H9 (cell line): ENCODE measurements at regions not wholly inside any gene's neighbourhood (a gene's known extent, or its start where the extent isn't known, plus 50 kb on each side); places are given as distances from the start of the nearest gene placed in this dataset.

Source experiments
- DNase-seq: peaks from one replicate; pipeline ENCODE4 v3.0.0-alpha.2; 2017
- H2AFZ ChIP-seq: one replicate; pipeline ENCODE4 v1.6.1; 2013; ENCODE audit warnings: mild to moderate bottlenecking, low read length, control low read depth, moderate library complexity
- H2AK5ac ChIP-seq: 2 replicates; pipeline ENCODE4 v1.6.1; 2013; ENCODE audit warnings: low read length, control low read depth, mixed read lengths; ENCODE audit not compliant: insufficient read length
- H2BK120ac ChIP-seq: one replicate; pipeline ENCODE4 v1.6.1; 2013; ENCODE audit warnings: low read depth, mild to moderate bottlenecking, low read length, control low read depth, inconsistent platforms; ENCODE audit not compliant: poor library complexity, severe bottlenecking
- H2BK12ac ChIP-seq: 2 replicates; pipeline ENCODE4 v1.6.1; 2013; ENCODE audit warnings: low read length, control low read depth, mixed read lengths, low read depth; ENCODE audit not compliant: insufficient read length
- H2BK15ac ChIP-seq: 2 replicates; pipeline ENCODE4 v1.6.1; 2013; ENCODE audit warnings: low read depth, low read length, control low read depth
- H2BK20ac ChIP-seq: one replicate; pipeline ENCODE4 v1.6.1; 2013; ENCODE audit warnings: low read depth, mild to moderate bottlenecking, low read length, control low read depth, inconsistent platforms; ENCODE audit not compliant: poor library complexity, severe bottlenecking
- H2BK5ac ChIP-seq: 2 replicates; pipeline ENCODE4 v1.6.1; 2013; ENCODE audit warnings: low read length, control low read depth, mixed read lengths; ENCODE audit not compliant: insufficient read length
- H3K14ac ChIP-seq: 2 replicates; pipeline ENCODE4 v1.6.1; 2013; ENCODE audit warnings: low read length, control low read depth; ENCODE audit not compliant: insufficient read depth
- H3K18ac ChIP-seq: 2 replicates; pipeline ENCODE4 v1.6.1; 2013; ENCODE audit warnings: low read depth, mild to moderate bottlenecking, mixed read lengths, low read length, control low read depth; ENCODE audit not compliant: insufficient read length
- H3K23ac ChIP-seq: 2 replicates; pipeline ENCODE4 v1.6.1; 2013; ENCODE audit warnings: low read length, control low read depth, mixed read lengths, low read depth; ENCODE audit not compliant: insufficient read length
- H3K23me2 ChIP-seq: 2 replicates; pipeline ENCODE4 v1.6.1; 2013; ENCODE audit warnings: low read depth, mild to moderate bottlenecking, mixed read lengths, low read length, control low read depth; ENCODE audit not compliant: insufficient read length, poor library complexity, severe bottlenecking
- H3K27ac ChIP-seq: 2 replicates; pipeline ENCODE4 v1.5.1; 2013; ENCODE audit warnings: low read length, control low read depth, mixed read lengths, low read depth; ENCODE audit not compliant: insufficient read length
- H3K27me3 ChIP-seq: 2 replicates; pipeline ENCODE4 v1.6.1; 2013; ENCODE audit warnings: low read length, control low read depth, inconsistent platforms; ENCODE audit not compliant: insufficient read depth
- H3K4ac ChIP-seq: 2 replicates; pipeline ENCODE4 v1.6.1; 2013; ENCODE audit warnings: low read depth, mild to moderate bottlenecking, control low read depth, inconsistent platforms, low read length, moderate library complexity
- H3K4me1 ChIP-seq: 2 replicates; pipeline ENCODE4 v1.6.1; 2013; ENCODE audit warnings: low read length, control low read depth, inconsistent platforms; ENCODE audit not compliant: insufficient read depth
- H3K4me2 ChIP-seq: 2 replicates; pipeline ENCODE4 v1.6.1; 2013; ENCODE audit warnings: low read length, control low read depth, mixed read lengths; ENCODE audit not compliant: insufficient read length, insufficient read depth
- H3K56ac ChIP-seq: 2 replicates; pipeline ENCODE4 v1.6.1; 2013; ENCODE audit warnings: low read depth, mild to moderate bottlenecking, mixed read lengths, low read length, control low read depth; ENCODE audit not compliant: insufficient read length
- H3K79me1 ChIP-seq: 2 replicates; pipeline ENCODE4 v1.6.1; 2013; ENCODE audit warnings: low read depth, mild to moderate bottlenecking, moderate library complexity, low read length, control low read depth, inconsistent platforms; ENCODE audit not compliant: insufficient read depth, poor library complexity, severe bottlenecking
- H3K79me2 ChIP-seq: 2 replicates; pipeline ENCODE4 v1.6.1; 2013; ENCODE audit warnings: low read length, control low read depth, inconsistent platforms; ENCODE audit not compliant: insufficient read depth
- H3K9ac ChIP-seq: 2 replicates; pipeline ENCODE4 v1.6.1; 2013; ENCODE audit warnings: low read length, control low read depth, mixed read lengths; ENCODE audit not compliant: insufficient read length; ENCODE audit errors: extremely low read depth
- H3K9me3 ChIP-seq: one replicate; pipeline ENCODE4 v1.6.1; 2013; ENCODE audit warnings: low read depth, low read length, inconsistent platforms; ENCODE audit not compliant: control insufficient read depth
- H3T11ph ChIP-seq: one replicate; pipeline ENCODE4 v1.6.1; 2013; ENCODE audit warnings: mild to moderate bottlenecking, low read length, control low read depth, inconsistent platforms
- H4K20me1 ChIP-seq: one replicate; pipeline ENCODE4 v1.6.1; 2013; ENCODE audit not compliant: control insufficient read depth, insufficient read length, insufficient read depth
- H4K5ac ChIP-seq: 2 replicates; pipeline ENCODE4 v1.6.1; 2013; ENCODE audit warnings: low read depth, mild to moderate bottlenecking, mixed read lengths, low read length, control low read depth; ENCODE audit not compliant: insufficient read length
- H4K8ac ChIP-seq: replicated peaks from 2 replicates; pipeline ENCODE4 v1.6.1; 2013; ENCODE audit warnings: low read length, control low read depth, mixed read lengths, low read depth; ENCODE audit not compliant: insufficient read length
- H4K91ac ChIP-seq: 2 replicates; pipeline ENCODE4 v1.6.1; 2013; ENCODE audit warnings: low read depth, mild to moderate bottlenecking, moderate library complexity, mixed read lengths, low read length, control low read depth; ENCODE audit not compliant: insufficient read length
- H3K27ac Mint-ChIP-seq, 3 experiments: 2 replicates in 2 of 3; 3 replicates in 1 of 3; pipeline ENCODE4 v1.8.0; 2020 to 2021; ENCODE audit warnings: mixed read lengths in 3 of 3, mild to moderate bottlenecking in 1 of 3, moderate library complexity in 1 of 3
- H3K27me3 Mint-ChIP-seq: 2 replicates; pipeline ENCODE4 v1.8.0; 2021; ENCODE audit warnings: low read depth, mild to moderate bottlenecking, moderate library complexity, mixed read lengths
- H3K36me3 Mint-ChIP-seq, 3 experiments: 2 replicates in 2 of 3; 3 replicates in 1 of 3; pipeline ENCODE4 v1.8.0; 2020 to 2021; ENCODE audit warnings: low read depth in 3 of 3, mixed read lengths in 3 of 3; ENCODE audit not compliant: insufficient read depth in 1 of 3
- H3K4me1 Mint-ChIP-seq, 2 experiments: 2 replicates each; pipeline ENCODE4 v1.8.0; 2020; ENCODE audit warnings: mixed read lengths in 2 of 2
- H3K4me3 Mint-ChIP-seq, 2 experiments: 2 replicates in 1 of 2; 3 replicates in 1 of 2; pipeline ENCODE4 v1.8.0; 2020 to 2021; ENCODE audit warnings: mild to moderate bottlenecking in 2 of 2, mixed read lengths in 2 of 2, moderate library complexity in 1 of 2
- H3K9me3 Mint-ChIP-seq, 2 experiments: 2 replicates in 1 of 2; 3 replicates in 1 of 2; pipeline ENCODE4 v1.8.0; 2020; ENCODE audit warnings: mild to moderate bottlenecking in 2 of 2, mixed read lengths in 2 of 2, moderate library complexity in 1 of 2
- CTCF ChIP-seq: fragments of 200-600 bp; sonication (generic); conservative IDR thresholded peaks from 3 replicates; pipeline ENCODE4 v1.8.0; 2021; ENCODE audit warnings: antibody characterized with exemption, mild to moderate bottlenecking
- WGBS: extraction: QIAGEN DNeasy Blood & Tissue Kit; methylation state at CpG from one replicate; pipeline ENCODE4 v1.1.7; 2013; ENCODE audit warnings: missing lambda C conversion rate, low lambda C conversion rate, mixed read lengths; ENCODE audit not compliant: insufficient read length; ENCODE audit errors: extremely low coverage; 5-methylcytosine and 5-hydroxymethylcytosine counted together

- Histone ChIP-seq H2BK120ac (no peak overlapping the region), H3K23ac (no peak overlapping the region), H3K4ac (no peak overlapping the region), H3K4me1 (no peaks in the 10 kb centered on the region; the same call in 1 of the 2 replicates), H3K9ac (no peak overlapping the region), H2AFZ (no peak overlapping the region), H3K27me3 (no peaks in the 10 kb centered on the region), H2AK5ac (no peak overlapping the region), H3K79me2 (no peaks in the 10 kb centered on the region), H3K9me3 (no peaks in the 10 kb centered on the region), H3K4me2 (no peak overlapping the region), H3K56ac (no peak overlapping the region), H4K91ac (no peak overlapping the region), H2BK20ac (no peak overlapping the region), H3K18ac (no peak overlapping the region), H3K14ac (no peak overlapping the region), H3T11ph (no peak overlapping the region), H3K79me1 (no peaks in the 10 kb centered on the region), H4K8ac (no peak overlapping the region), H3K27ac (no peak overlapping the region), H4K20me1 (no peaks in the 10 kb centered on the region), H4K5ac (no peak overlapping the region), H3K23me2 (no peaks in the 10 kb centered on the region), H2BK5ac (no peak overlapping the region), H2BK12ac (no peak overlapping the region), H2BK15ac (no peak overlapping the region)
- Mint-ChIP-seq H3K27ac (no peak overlapping the region), H3K36me3 (no peaks in the 10 kb centered on the region), H3K27me3 (no peaks in the 10 kb centered on the region), H3K9me3 (no peaks in the 10 kb centered on the region), H3K4me3 (no peak overlapping the region), H3K4me1 (peaks cover 3 to 4% of the 10 kb centered on the region in 2 experiments; a peak in 3 of 4 replicates)
- TF ChIP-seq CTCF, result no peak
- DNase-seq, result no peak
- WGBS, result no CpG with 5 or more reads among the region's 1 CpG
Observed at GRCh38 chr7:68492359-68492690, 1106.0 kb upstream of the AUTS2 start.
